SW 1271 (cell line): ENCODE measurements at regions not wholly inside any gene's neighbourhood (a gene's known extent, or its start where the extent isn't known, plus 50 kb on each side); places are given as distances from the start of the nearest gene placed in this dataset.

ENCODE experiments used
- DNase-seq, 2 experiments: peaks; one replicate each; lab custom pipeline; 2025; lab: John Stamatoyannopoulos, UW

GRCh38 chr13:34620862-34621261 lies 321.2 kb upstream of the NBEA start:
- no peak for DNase-seq

GRCh38 chr13:34623331-34623730 lies 318.7 kb upstream of the NBEA start:
- DNase-seq: no peak

GRCh38 chr13:34627509-34628208 lies 314.4 kb upstream of the NBEA start:
- no peak for DNase-seq

GRCh38 chr13:34628209-34628682 lies 313.8 kb upstream of the NBEA start:
- DNase-seq: no peak

- no peak for DNase-seq
Measured at GRCh38 chr13:34634448-34634847, 307.6 kb upstream of the NBEA start.

GRCh38 chr13:34637138-34637537 lies 304.9 kb upstream of the NBEA start:
- no peak for DNase-seq

GRCh38 chr13:34637636-34638035 lies 304.4 kb upstream of the NBEA start:
- no peak for DNase-seq

GRCh38 chr13:34638897-34639296 lies 303.2 kb upstream of the NBEA start:
- no peak for DNase-seq

GRCh38 chr13:34640179-34640992 lies 301.7 kb upstream of the NBEA start:
- no peak for DNase-seq

- DNase-seq: no peak
Measured at GRCh38 chr13:34640993-34641330, 301.1 kb upstream of the NBEA start.

- DNase-seq: no peak
Measured at GRCh38 chr13:34647379-34648150, 294.5 kb upstream of the NBEA start.

GRCh38 chr13:34654203-34654602 lies 287.9 kb upstream of the NBEA start:
- DNase-seq: no peak

GRCh38 chr13:34654647-34655046 lies 287.4 kb upstream of the NBEA start:
- no peak for DNase-seq

- no peak for DNase-seq
Measured at GRCh38 chr13:34655554-34655953, 286.5 kb upstream of the NBEA start.

GRCh38 chr13:34657716-34658115 lies 284.4 kb upstream of the NBEA start:
- no peak for DNase-seq

- DNase-seq: no peak
Measured at GRCh38 chr13:34667286-34668218, 274.5 kb upstream of the NBEA start.

GRCh38 chr13:34671137-34671536 lies 270.9 kb upstream of the NBEA start:
- DNase-seq: no peak

- DNase-seq: no peak
Measured at GRCh38 chr13:34672631-34673030, 269.4 kb upstream of the NBEA start.

GRCh38 chr13:34675626-34676025 lies 266.4 kb upstream of the NBEA start:
- no peak for DNase-seq

GRCh38 chr13:34678154-34678553 lies 263.9 kb upstream of the NBEA start:
- DNase-seq: peak in 1 of 2 experiments; percentile 2

- DNase-seq: no peak
Measured at GRCh38 chr13:34681405-34681955, 260.6 kb upstream of the NBEA start.
